Lower lobe of right lung (tissue), 2 donors: ENCODE measurements at regions not wholly inside any gene's neighbourhood (a gene's known extent, or its start where the extent isn't known, plus 50 kb on each side); places are given as distances from the start of the nearest gene placed in this dataset.
"Not testable (repeated sequence)": the region's sequence is repeated elsewhere in the genome, so short reads cannot be mapped to it uniquely, and the experiment has no call there.

ENCODE experiments used
- ATAC-seq, 2 donors: fragments of 200-7000 bp; cut with Tn5 transposase; one replicate each; pipeline ENCODE4 v1.9.1; 2020 to 2022; ENCODE audit warnings: mild to moderate bottlenecking in 2 of 2, moderate library complexity in 2 of 2
- DNase-seq: peaks from one replicate; pipeline ENCODE4 v3.0.0-alpha.2; 2020
- H3K27ac ChIP-seq: fragments of 200-600 bp; one replicate; pipeline ENCODE4 v1.8.0; 2022
- H3K27me3 ChIP-seq: fragments of 200-600 bp; one replicate; pipeline ENCODE4 v1.8.0; 2022; ENCODE audit warnings: low read depth
- H3K36me3 ChIP-seq: fragments of 200-600 bp; one replicate; pipeline ENCODE4 v1.8.0; 2022; ENCODE audit warnings: mild to moderate bottlenecking
- H3K4me1 ChIP-seq: fragments of 200-600 bp; one replicate; pipeline ENCODE4 v1.8.0; 2022
- H3K4me3 ChIP-seq: fragments of 200-600 bp; one replicate; pipeline ENCODE4 v1.8.0; 2022; ENCODE audit warnings: mild to moderate bottlenecking
- H3K9me3 ChIP-seq: fragments of 200-600 bp; one replicate; pipeline ENCODE4 v1.8.0; 2022
- CTCF ChIP-seq: fragments of 200-600 bp; IDR thresholded peaks from one replicate; pipeline ENCODE4 v1.8.0; 2022; ENCODE audit warnings: antibody characterized with exemption, mild to moderate bottlenecking
- intact Hi-C: fragments of 100-400 bp; cut with DNase I; formaldehyde crosslinking; loops from one replicate; pipeline ENCODE4 v1.11.0; 2022
- donor health status: DM: no; HTN: yes; CAD: no; lungs with severe emphysema.

- ATAC-seq (no peak), DNase-seq (no peak)
- Histone ChIP-seq H3K27me3 (no peaks in the 10 kb centered on the region), H3K9me3 (no peaks in the 10 kb centered on the region), H3K4me3 (no peak overlapping the region), H3K27ac (no peak overlapping the region), H3K36me3 (no peaks in the 10 kb centered on the region), H3K4me1 (no peaks in the 10 kb centered on the region)
- intact Hi-C loops = no loop called here
- TF ChIP-seq CTCF = no peak
Observed at GRCh38 chrX:140249088-140249487, 255.8 kb downstream of the SOX3 start.

- Histone ChIP-seq H3K9me3 (no peaks in the 10 kb centered on the region), H3K36me3 (no peaks in the 10 kb centered on the region), H3K4me1 (no peaks in the 10 kb centered on the region), H3K4me3 (no peak overlapping the region), H3K27ac (no peak overlapping the region), H3K27me3 (no peaks in the 10 kb centered on the region)
- no peak for ATAC-seq
- intact Hi-C loops = no loop called here
- no peak for TF ChIP-seq CTCF
- DNase-seq = no peak
Observed at GRCh38 chrX:140229191-140229590, 263.9 kb upstream of the CXorf66 start.

GRCh38 chrX:140226037-140226436, 260.7 kb upstream of the CXorf66 start:
- H3K9me3 ChIP-seq, ATAC-seq, H3K36me3 ChIP-seq, H3K27me3 ChIP-seq, H3K4me1 ChIP-seq, H3K4me3 ChIP-seq, DNase-seq, intact Hi-C loops, H3K27ac ChIP-seq: not testable (repeated sequence)

GRCh38 chrX:140215894-140216293, 250.6 kb upstream of the CXorf66 start:
- H3K27me3 ChIP-seq, H3K36me3 ChIP-seq, H3K9me3 ChIP-seq, ATAC-seq, intact Hi-C loops, DNase-seq, H3K4me3 ChIP-seq, H3K27ac ChIP-seq, H3K4me1 ChIP-seq: not testable (repeated sequence)

- DNase-seq, ATAC-seq, H3K9me3 ChIP-seq, intact Hi-C loops, H3K27me3 ChIP-seq, H3K27ac ChIP-seq, H3K4me3 ChIP-seq, H3K36me3 ChIP-seq, H3K4me1 ChIP-seq: not testable (repeated sequence)
Observed at GRCh38 chrX:140214518-140214917, 249.2 kb upstream of the CXorf66 start.

DNA sequence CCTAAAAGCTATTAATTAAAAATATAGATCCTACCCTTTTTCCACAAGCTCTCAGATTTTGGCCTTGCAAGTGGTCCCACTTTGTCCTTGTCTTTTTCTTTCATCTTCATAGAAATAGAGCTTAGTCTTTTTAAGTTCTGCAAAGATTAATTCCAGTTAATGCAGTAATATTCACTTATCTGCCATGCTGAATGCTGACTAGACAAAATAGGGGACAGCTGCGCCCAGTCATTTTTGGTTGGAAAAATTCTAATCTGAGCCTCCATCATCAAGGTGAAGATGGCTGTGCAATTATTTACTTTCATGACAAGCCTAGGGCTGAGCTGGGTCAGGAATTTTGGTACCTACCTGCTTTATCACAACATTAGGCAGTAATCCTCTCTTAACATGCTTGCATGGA, 241.3 kb upstream of the CXorf66 start:
- TF ChIP-seq CTCF = no peak
- Histone ChIP-seq H3K27ac (no peak overlapping the region), H3K4me1 (no peaks in the 10 kb centered on the region), H3K36me3 (no peaks in the 10 kb centered on the region), H3K4me3 (no peak overlapping the region), H3K9me3 (no peaks in the 10 kb centered on the region), H3K27me3 (no peaks in the 10 kb centered on the region)
- intact Hi-C loops = no loop called here
- ATAC-seq (no peak), DNase-seq (no peak)

DNA sequence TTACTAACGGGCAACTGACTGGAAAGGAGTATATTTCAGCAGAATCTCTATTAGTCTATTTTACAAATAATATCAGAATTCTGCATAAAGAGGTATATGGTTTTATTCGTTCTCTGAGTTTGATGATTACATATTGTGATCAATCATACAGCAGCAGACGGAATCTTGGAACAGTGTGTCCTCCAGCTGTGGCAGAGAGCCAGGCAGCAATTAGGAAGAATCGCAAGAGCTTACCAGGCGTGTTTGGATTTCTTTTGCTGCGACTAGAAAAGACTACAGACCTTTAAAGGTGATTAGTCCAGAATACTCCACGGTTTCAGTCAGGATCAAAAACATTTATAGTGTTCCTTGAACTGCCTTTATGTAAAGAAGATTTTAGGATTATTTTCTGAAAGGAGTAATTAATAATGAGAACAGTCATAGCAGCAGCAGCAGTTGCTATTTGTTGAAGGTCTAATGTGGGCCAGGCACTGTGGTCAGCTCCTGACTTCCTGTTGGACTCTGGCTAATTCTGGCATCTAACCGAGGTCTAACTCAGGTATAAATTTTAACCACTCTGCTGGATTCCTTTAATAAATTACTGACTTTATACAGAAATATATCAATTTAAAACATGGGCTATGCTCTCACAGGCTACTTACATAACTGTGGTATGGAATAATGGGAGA, 225.3 kb upstream of the CXorf66 start:
- no peak overlapping the region for H3K27ac ChIP-seq
- ATAC-seq = no peak

More for the DNA sequence above, 225.3 kb upstream of the CXorf66 start:
- H3K4me3 ChIP-seq = no peak overlapping the region
- TF ChIP-seq CTCF = no peak
- no peaks in the 10 kb centered on the region for H3K27me3 ChIP-seq
- intact Hi-C loops = no loop called here
- H3K4me1 ChIP-seq = no peaks in the 10 kb centered on the region
- no peaks in the 10 kb centered on the region for H3K36me3 ChIP-seq
- no peak for DNase-seq
- H3K9me3 ChIP-seq = no peaks in the 10 kb centered on the region
